IgD-negative memory B cell (primary cell): ENCODE measurements at regions not wholly inside any gene's neighbourhood (a gene's known extent, or its start where the extent isn't known, plus 50 kb on each side); places are given as distances from the start of the nearest gene placed in this dataset.

Experiments used
- H3K27ac Mint-ChIP-seq, 3 donors: one replicate each; pipeline ENCODE4 v1.8.0; 2020 to 2022; ENCODE audit warnings: mild to moderate bottlenecking in 3 of 3, mixed read lengths in 3 of 3, moderate library complexity in 1 of 3
- H3K27me3 Mint-ChIP-seq: one replicate; pipeline ENCODE4 v1.8.0; 2021; ENCODE audit warnings: mixed read lengths
- H3K36me3 Mint-ChIP-seq: one replicate; pipeline ENCODE4 v1.8.0; 2020; ENCODE audit warnings: mild to moderate bottlenecking, mixed read lengths
- H3K4me1 Mint-ChIP-seq, 3 donors: one replicate each; pipeline ENCODE4 v1.8.0; 2020 to 2022; ENCODE audit warnings: mixed read lengths in 3 of 3, mild to moderate bottlenecking in 1 of 3
- H3K4me3 Mint-ChIP-seq, 4 donors: one replicate each; pipeline ENCODE4 v1.8.0; 2020 to 2022; ENCODE audit warnings: mild to moderate bottlenecking in 4 of 4, mixed read lengths in 4 of 4, moderate library complexity in 3 of 4
- H3K9me3 Mint-ChIP-seq, 3 donors: one replicate each; pipeline ENCODE4 v1.8.0; 2020 to 2021; ENCODE audit warnings: mixed read lengths in 3 of 3, mild to moderate bottlenecking in 1 of 3

DNA sequence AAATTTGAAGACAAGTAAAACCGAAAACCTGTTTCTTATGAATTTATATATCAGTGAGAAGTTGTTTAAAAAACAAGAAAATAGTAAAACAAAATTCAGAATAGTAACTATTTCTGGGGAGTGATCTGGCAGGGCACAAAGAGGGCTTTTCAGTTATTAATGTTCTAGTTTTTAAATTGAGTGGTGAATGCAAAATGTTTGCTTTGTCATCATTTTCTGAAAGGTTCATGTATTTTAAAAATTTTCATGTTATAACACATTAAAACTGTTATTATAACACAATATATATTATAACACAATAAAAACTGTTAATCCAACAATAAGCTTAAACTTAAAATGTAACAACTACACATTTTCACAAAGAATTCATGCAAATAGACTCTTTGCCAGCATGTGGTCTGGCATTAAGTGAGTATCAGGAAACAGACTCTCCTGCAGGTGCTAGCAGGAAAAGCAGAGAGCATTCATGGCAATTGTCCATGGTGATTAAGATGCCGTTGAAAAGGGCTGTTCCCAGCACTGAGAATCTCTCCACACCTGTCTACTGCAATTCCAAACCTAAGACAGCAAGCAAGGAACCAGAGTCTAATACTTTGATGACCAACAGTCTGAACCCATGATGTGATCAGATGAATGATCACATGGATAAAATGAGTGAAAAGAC lies 204.9 kb downstream of the TBX15 start:
- Mint-ChIP-seq H3K27me3 (no peaks in the 10 kb centered on the region), H3K36me3 (peaks cover 2% of the 10 kb centered on the region), H3K9me3 (peaks cover 0 to 10% (median 0%) of the 10 kb centered on the region in 3 donors), H3K27ac (no peak overlapping the region), H3K4me1 (no peaks in the 10 kb centered on the region), H3K4me3 (no peak overlapping the region)

DNA sequence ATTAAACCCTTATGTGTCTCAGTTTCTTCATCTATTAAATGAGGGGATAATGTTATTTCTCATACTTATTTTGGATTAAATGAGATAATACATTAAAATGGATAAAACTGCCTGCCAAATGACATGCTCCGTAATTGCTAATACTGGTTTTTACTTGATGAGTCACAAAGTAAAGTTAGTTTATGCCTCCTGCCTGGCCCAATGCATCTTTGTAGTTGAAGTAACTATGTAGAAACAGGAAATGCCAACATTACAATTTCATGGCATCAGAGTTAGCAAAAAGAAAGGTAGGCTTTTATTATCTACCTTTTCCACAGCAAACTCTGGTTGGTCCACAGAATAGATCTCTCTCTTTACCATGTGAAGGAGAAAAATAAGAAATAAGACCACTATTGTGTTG lies 214.5 kb downstream of the TBX15 start:
- Mint-ChIP-seq H3K4me3 (no peak overlapping the region), H3K27ac (no peak overlapping the region), H3K9me3 (peaks cover 5 to 11% (median 7%) of the 10 kb centered on the region in 3 donors), H3K36me3 (peaks cover 3% of the 10 kb centered on the region), H3K27me3 (no peaks in the 10 kb centered on the region), H3K4me1 (no peaks in the 10 kb centered on the region)

- H3K27me3 Mint-ChIP-seq: no peaks in the 10 kb centered on the region
- H3K36me3 Mint-ChIP-seq: no peaks in the 10 kb centered on the region
- no peaks in the 10 kb centered on the region for H3K4me1 Mint-ChIP-seq
- peaks cover 3% of the 10 kb centered on the region in 3 donors for H3K9me3 Mint-ChIP-seq
- no peak overlapping the region for H3K27ac Mint-ChIP-seq
- H3K4me3 Mint-ChIP-seq: no peak overlapping the region
These were observed 220.2 kb downstream of the TBX15 start for GRCh38 chr1:118767971-118768370.

DNA sequence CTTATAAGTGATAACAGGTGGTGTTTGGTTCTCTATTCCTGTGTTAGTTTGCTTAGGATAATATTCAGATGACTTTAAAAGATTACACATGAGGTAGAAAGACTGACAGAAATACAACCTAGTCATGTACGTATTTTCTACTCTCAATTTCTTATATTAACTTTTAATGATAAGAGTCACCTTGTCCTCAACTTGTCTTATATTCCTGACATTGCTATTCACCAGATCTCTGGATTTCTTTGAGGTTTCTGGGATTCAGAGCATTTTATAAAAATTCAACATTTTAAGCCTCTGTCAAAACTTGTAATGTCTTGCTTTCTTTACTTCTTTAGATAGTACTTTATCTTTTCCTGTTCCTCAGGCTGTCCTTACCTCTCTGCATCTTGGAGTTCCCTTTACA lies 234.2 kb downstream of the TBX15 start:
- Mint-ChIP-seq H3K4me1 (no peaks in the 10 kb centered on the region), H3K36me3 (peaks cover 2% of the 10 kb centered on the region), H3K4me3 (no peak overlapping the region), H3K27ac (no peak overlapping the region), H3K9me3 (no peaks in the 10 kb centered on the region), H3K27me3 (peaks cover 2% of the 10 kb centered on the region)

- Mint-ChIP-seq H3K36me3 (peaks cover 2% of the 10 kb centered on the region), H3K27me3 (no peaks in the 10 kb centered on the region), H3K9me3 (peaks cover 0 to 3% (median 0%) of the 10 kb centered on the region in 3 donors), H3K27ac (no peak overlapping the region), H3K4me1 (no peaks in the 10 kb centered on the region), H3K4me3 (no peak overlapping the region)
These were observed 237.0 kb downstream of the TBX15 start for GRCh38 chr1:118751166-118751565.

GRCh38 chr1:118744420-118744819 lies 243.7 kb downstream of the TBX15 start:
- no peak overlapping the region for H3K27ac Mint-ChIP-seq
- no peaks in the 10 kb centered on the region for H3K27me3 Mint-ChIP-seq
- peaks cover 0 to 3% (median 3%) of the 10 kb centered on the region in 3 donors for H3K9me3 Mint-ChIP-seq
- peaks cover 2% of the 10 kb centered on the region for H3K36me3 Mint-ChIP-seq
- H3K4me3 Mint-ChIP-seq: no peak overlapping the region
- H3K4me1 Mint-ChIP-seq: no peaks in the 10 kb centered on the region

- Mint-ChIP-seq H3K27me3 (no peaks in the 10 kb centered on the region), H3K4me3 (no peak overlapping the region), H3K9me3 (peaks cover 0 to 9% (median 4%) of the 10 kb centered on the region in 3 donors), H3K4me1 (no peaks in the 10 kb centered on the region), H3K27ac (no peak overlapping the region), H3K36me3 (peaks cover 2% of the 10 kb centered on the region)
These were observed 248.6 kb downstream of the TBX15 start for GRCh38 chr1:118739501-118739900.

GRCh38 chr1:118736322-118736721 lies 251.8 kb downstream of the TBX15 start:
- Mint-ChIP-seq H3K4me1 (no peaks in the 10 kb centered on the region), H3K36me3 (no peaks in the 10 kb centered on the region), H3K4me3 (no peak overlapping the region), H3K9me3 (peaks cover 0 to 9% (median 4%) of the 10 kb centered on the region in 3 donors), H3K27me3 (no peaks in the 10 kb centered on the region), H3K27ac (no peak overlapping the region)

GRCh38 chr1:118717893-118718292 lies 270.2 kb downstream of the TBX15 start:
- no peaks in the 10 kb centered on the region for H3K4me1 Mint-ChIP-seq
- peaks cover 0 to 6% (median 4%) of the 10 kb centered on the region in 3 donors for H3K9me3 Mint-ChIP-seq
- H3K27ac Mint-ChIP-seq: no peak overlapping the region
- no peaks in the 10 kb centered on the region for H3K36me3 Mint-ChIP-seq
- peaks cover 2% of the 10 kb centered on the region for H3K27me3 Mint-ChIP-seq
- no peak overlapping the region for H3K4me3 Mint-ChIP-seq

DNA sequence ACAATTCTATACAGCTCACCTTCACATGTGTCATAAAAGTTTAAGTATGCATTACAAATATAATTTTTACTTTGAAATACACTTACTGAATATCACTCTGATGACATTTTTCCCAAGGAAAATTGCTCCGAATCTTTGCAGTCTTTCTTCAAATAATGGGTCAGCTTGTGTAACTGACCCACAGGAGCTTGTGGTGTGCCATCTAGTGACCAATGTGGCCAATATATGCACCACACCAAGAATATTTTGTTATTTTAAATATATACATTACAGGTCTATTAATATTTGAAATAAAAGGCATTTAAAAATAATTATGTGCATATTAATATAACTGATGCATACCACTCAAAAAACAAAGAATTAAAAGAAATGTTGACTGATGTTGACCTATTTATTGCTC lies 271.4 kb downstream of the TBX15 start:
- Mint-ChIP-seq H3K4me1 (no peaks in the 10 kb centered on the region), H3K27ac (no peak overlapping the region), H3K27me3 (peaks cover 2% of the 10 kb centered on the region), H3K9me3 (peaks cover 0 to 6% (median 2%) of the 10 kb centered on the region in 3 donors), H3K4me3 (no peak overlapping the region), H3K36me3 (no peaks in the 10 kb centered on the region)

GRCh38 chr1:118711356-118711755 lies 276.8 kb downstream of the TBX15 start:
- Mint-ChIP-seq H3K27ac (no peak overlapping the region), H3K27me3 (peaks cover 2% of the 10 kb centered on the region), H3K36me3 (no peaks in the 10 kb centered on the region), H3K4me1 (no peaks in the 10 kb centered on the region), H3K4me3 (no peak overlapping the region), H3K9me3 (peaks cover 0 to 3% (median 2%) of the 10 kb centered on the region in 3 donors)

DNA sequence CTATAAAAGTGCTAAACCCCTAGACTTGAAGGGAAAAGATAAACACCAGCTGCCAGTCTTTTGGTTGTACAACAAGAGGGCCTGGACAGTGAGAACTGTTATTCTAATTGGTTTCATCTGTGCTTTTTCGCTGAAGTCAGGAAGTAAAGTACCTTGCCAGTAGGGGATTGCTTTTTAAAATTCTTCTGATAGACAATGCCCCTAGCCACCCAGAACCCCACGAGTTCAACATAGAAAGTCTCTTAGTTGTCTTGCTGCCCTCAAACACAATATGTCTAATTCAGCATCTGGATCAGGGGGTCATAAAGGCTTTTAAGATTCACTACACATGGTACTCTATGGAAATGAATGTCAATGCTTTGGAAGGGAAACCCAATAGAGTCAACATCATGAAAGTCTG lies 289.2 kb downstream of the TBX15 start:
- no peak overlapping the region for H3K4me3 Mint-ChIP-seq
- H3K4me1 Mint-ChIP-seq: no peaks in the 10 kb centered on the region
- peaks cover 5 to 9% (median 6%) of the 10 kb centered on the region in 3 donors for H3K9me3 Mint-ChIP-seq
- no peaks in the 10 kb centered on the region for H3K36me3 Mint-ChIP-seq
- no peak overlapping the region for H3K27ac Mint-ChIP-seq
- H3K27me3 Mint-ChIP-seq: no peaks in the 10 kb centered on the region

DNA sequence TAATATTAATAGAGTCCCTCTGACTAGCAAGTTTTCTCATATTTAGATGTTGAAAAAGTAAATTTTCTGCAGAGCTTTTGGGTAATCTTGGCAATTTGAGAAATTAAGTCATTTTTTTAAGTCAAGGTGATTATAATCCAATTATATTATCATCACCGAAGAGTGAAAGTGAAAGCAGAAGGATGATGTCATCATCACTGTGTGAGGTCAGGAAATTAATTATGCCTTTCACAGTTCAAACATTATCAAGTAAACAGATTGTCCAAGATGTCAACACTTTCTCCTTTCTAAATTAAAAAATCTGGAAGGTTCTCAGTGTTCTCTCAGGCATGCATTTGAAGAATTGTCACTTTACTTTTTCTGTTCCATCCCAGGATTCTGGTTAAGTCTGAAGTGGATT lies 296.0 kb downstream of the TBX15 start:
- Mint-ChIP-seq H3K36me3 (no peaks in the 10 kb centered on the region), H3K27me3 (peaks cover 4% of the 10 kb centered on the region), H3K27ac (no peak overlapping the region), H3K9me3 (peaks cover 0 to 3% (median 3%) of the 10 kb centered on the region in 3 donors), H3K4me1 (peaks cover 0 to 2% (median 0%) of the 10 kb centered on the region in 3 donors), H3K4me3 (no peak overlapping the region)

GRCh38 chr1:118688891-118689290 lies 299.3 kb downstream of the TBX15 start:
- Mint-ChIP-seq H3K4me3 (no peak overlapping the region), H3K36me3 (no peaks in the 10 kb centered on the region), H3K4me1 (peaks cover 0 to 2% (median 0%) of the 10 kb centered on the region in 3 donors), H3K9me3 (peaks cover 0 to 3% (median 0%) of the 10 kb centered on the region in 3 donors), H3K27ac (no peak overlapping the region), H3K27me3 (peaks cover 4% of the 10 kb centered on the region)

- H3K4me1 Mint-ChIP-seq: no peaks in the 10 kb centered on the region
These were observed 326.3 kb downstream of the TBX15 start for GRCh38 chr1:118661769-118662320.

GRCh38 chr1:118660769-118661168 lies 327.4 kb downstream of the TBX15 start:
- H3K27me3 Mint-ChIP-seq: no peaks in the 10 kb centered on the region
- no peak overlapping the region for H3K27ac Mint-ChIP-seq
- peaks cover 2 to 8% (median 4%) of the 10 kb centered on the region in 3 donors for H3K9me3 Mint-ChIP-seq
- no peaks in the 10 kb centered on the region for H3K4me1 Mint-ChIP-seq
- no peaks in the 10 kb centered on the region for H3K36me3 Mint-ChIP-seq
- H3K4me3 Mint-ChIP-seq: no peak overlapping the region

More at GRCh38 chr1:118661769-118662320, 326.3 kb downstream of the TBX15 start:
- Mint-ChIP-seq H3K27ac (no peak overlapping the region), H3K4me3 (no peak overlapping the region), H3K36me3 (no peaks in the 10 kb centered on the region), H3K9me3 (peaks cover 2 to 14% (median 5%) of the 10 kb centered on the region in 3 donors), H3K27me3 (no peaks in the 10 kb centered on the region)
